ENCODE measurements at regions not wholly inside any gene's neighbourhood (a gene's known extent, or its start where the extent isn't known, plus 50 kb on each side); places are given as distances from the start of the nearest gene placed in this dataset.
"Not testable (repeated sequence)": the region's sequence is repeated elsewhere in the genome, so short reads cannot be mapped to it uniquely, and the experiment has no call there.

- not testable (repeated sequence) for H3K27ac ChIP-seq (ENCODE audit: low read length); H3K79me2 ChIP-seq (ENCODE audit: low read length); H3K4me3 ChIP-seq (ENCODE audit: low read length); H4K20me1 ChIP-seq (ENCODE audit: insufficient read depth, low read length); H2AFZ ChIP-seq (ENCODE audit: low read depth, low read length); H3K27me3 ChIP-seq (ENCODE audit: low read depth, low read length); H3K36me3 ChIP-seq (replicated peaks; ENCODE audit: low read depth, low read length); H3K9me3 ChIP-seq (ENCODE audit: insufficient read depth, low read length); H3K4me2 ChIP-seq (ENCODE audit: low read length); H3K9ac ChIP-seq (ENCODE audit: low read length); H3K4me1 ChIP-seq (ENCODE audit: low read length)
Observed at GRCh38 chr13:18322821-18323220, 858.8 kb downstream of the TUBA3C start.

- not testable (repeated sequence) for H3K4me2 ChIP-seq (ENCODE audit: low read length); H3K79me2 ChIP-seq (ENCODE audit: low read length); H3K9ac ChIP-seq (ENCODE audit: low read length); H4K20me1 ChIP-seq (ENCODE audit: insufficient read depth, low read length); H3K36me3 ChIP-seq (replicated peaks; ENCODE audit: low read depth, low read length); H2AFZ ChIP-seq (ENCODE audit: low read depth, low read length); H3K27ac ChIP-seq (ENCODE audit: low read length); H3K27me3 ChIP-seq (ENCODE audit: low read depth, low read length); H3K9me3 ChIP-seq (ENCODE audit: insufficient read depth, low read length); H3K4me1 ChIP-seq (ENCODE audit: low read length); H3K4me3 ChIP-seq (ENCODE audit: low read length)
Observed at GRCh38 chr13:18319653-18320052, 862.0 kb downstream of the TUBA3C start.

- H3K79me2 ChIP-seq (ENCODE audit: low read length); H3K9ac ChIP-seq (ENCODE audit: low read length); H3K4me3 ChIP-seq (ENCODE audit: low read length); H3K9me3 ChIP-seq (ENCODE audit: insufficient read depth, low read length); H4K20me1 ChIP-seq (ENCODE audit: insufficient read depth, low read length); H3K36me3 ChIP-seq (replicated peaks; ENCODE audit: low read depth, low read length); H2AFZ ChIP-seq (ENCODE audit: low read depth, low read length); H3K27me3 ChIP-seq (ENCODE audit: low read depth, low read length): not testable (repeated sequence)
- Histone ChIP-seq H3K27ac (ENCODE audit: low read length) (peak overlapping the region; percentile 86), H3K4me2 (ENCODE audit: low read length) (peak overlapping the region; percentile 35; the same call in 1 of the 2 replicates), H3K4me1 (ENCODE audit: low read length) (peaks cover 26% of the 10 kb centered on the region)
Observed at GRCh38 chr13:18303240-18303813, 878.3 kb downstream of the TUBA3C start.

GRCh38 chr13:18300968-18301367 is 880.7 kb downstream of the TUBA3C start:
- peak overlapping the region; percentile 26; the same call in 1 of the 2 replicates for H3K27ac ChIP-seq (ENCODE audit: low read length)
- not testable (repeated sequence) for H3K36me3 ChIP-seq (replicated peaks; ENCODE audit: low read depth, low read length); H2AFZ ChIP-seq (ENCODE audit: low read depth, low read length); H3K79me2 ChIP-seq (ENCODE audit: low read length); H3K9me3 ChIP-seq (ENCODE audit: insufficient read depth, low read length); H4K20me1 ChIP-seq (ENCODE audit: insufficient read depth, low read length); H3K27me3 ChIP-seq (ENCODE audit: low read depth, low read length)
- H3K4me3 ChIP-seq (ENCODE audit: low read length) = peak overlapping the region; percentile 72
- peaks cover 26% of the 10 kb centered on the region for H3K4me1 ChIP-seq (ENCODE audit: low read length)
- peak overlapping the region; percentile 78 for H3K4me2 ChIP-seq (ENCODE audit: low read length)
- H3K9ac ChIP-seq (ENCODE audit: low read length) = peak overlapping the region; percentile 48; the same call in 1 of the 2 replicates

GRCh38 chr13:18297359-18297758 is 884.3 kb downstream of the TUBA3C start:
- not testable (repeated sequence) for H3K9me3 ChIP-seq (ENCODE audit: insufficient read depth, low read length); H3K4me3 ChIP-seq (ENCODE audit: low read length); H3K79me2 ChIP-seq (ENCODE audit: low read length); H3K27me3 ChIP-seq (ENCODE audit: low read depth, low read length); H3K4me1 ChIP-seq (ENCODE audit: low read length); H3K4me2 ChIP-seq (ENCODE audit: low read length); H3K27ac ChIP-seq (ENCODE audit: low read length); H4K20me1 ChIP-seq (ENCODE audit: insufficient read depth, low read length); H2AFZ ChIP-seq (ENCODE audit: low read depth, low read length); H3K36me3 ChIP-seq (replicated peaks; ENCODE audit: low read depth, low read length); H3K9ac ChIP-seq (ENCODE audit: low read length)

GRCh38 chr13:18296617-18297016 is 885.0 kb downstream of the TUBA3C start:
- H3K27me3 ChIP-seq (ENCODE audit: low read depth, low read length); H3K79me2 ChIP-seq (ENCODE audit: low read length); H3K27ac ChIP-seq (ENCODE audit: low read length); H2AFZ ChIP-seq (ENCODE audit: low read depth, low read length); H3K9ac ChIP-seq (ENCODE audit: low read length); H3K9me3 ChIP-seq (ENCODE audit: insufficient read depth, low read length); H4K20me1 ChIP-seq (ENCODE audit: insufficient read depth, low read length); H3K4me1 ChIP-seq (ENCODE audit: low read length); H3K4me2 ChIP-seq (ENCODE audit: low read length); H3K4me3 ChIP-seq (ENCODE audit: low read length); H3K36me3 ChIP-seq (replicated peaks; ENCODE audit: low read depth, low read length): not testable (repeated sequence)

- H3K4me1 ChIP-seq (ENCODE audit: low read length); H3K4me2 ChIP-seq (ENCODE audit: low read length); H3K4me3 ChIP-seq (ENCODE audit: low read length); H3K9ac ChIP-seq (ENCODE audit: low read length); H3K79me2 ChIP-seq (ENCODE audit: low read length); H4K20me1 ChIP-seq (ENCODE audit: insufficient read depth, low read length); H3K36me3 ChIP-seq (replicated peaks; ENCODE audit: low read depth, low read length); H3K27ac ChIP-seq (ENCODE audit: low read length); H2AFZ ChIP-seq (ENCODE audit: low read depth, low read length); H3K27me3 ChIP-seq (ENCODE audit: low read depth, low read length); H3K9me3 ChIP-seq (ENCODE audit: insufficient read depth, low read length): not testable (repeated sequence)
Observed at GRCh38 chr13:18294311-18294710, 887.3 kb downstream of the TUBA3C start.
